ENCODE measurements at regions not wholly inside any gene's neighbourhood (a gene's known extent, or its start where the extent isn't known, plus 50 kb on each side); places are given as distances from the start of the nearest gene placed in this dataset.

GRCh38 chr12:116456330-116457082 lies 102.7 kb upstream of the MAP1LC3B2 start:
- no peak for DNase-seq (ENCODE audit: low spot score)
- Mint-ChIP-seq H3K4me3 (ENCODE audit: low read depth) (no peak overlapping the region), H3K4me1 (ENCODE audit: low read depth) (no peaks in the 10 kb centered on the region), H3K36me3 (ENCODE audit: low read depth) (no peaks in the 10 kb centered on the region), H3K27me3 (ENCODE audit: low read depth) (peaks cover 7% of the 10 kb centered on the region), H3K27ac (no peak overlapping the region), H3K9me3 (no peaks in the 10 kb centered on the region)
- intact Hi-C loops (cut with micrococcal nuclease) = no loop called here

DNA sequence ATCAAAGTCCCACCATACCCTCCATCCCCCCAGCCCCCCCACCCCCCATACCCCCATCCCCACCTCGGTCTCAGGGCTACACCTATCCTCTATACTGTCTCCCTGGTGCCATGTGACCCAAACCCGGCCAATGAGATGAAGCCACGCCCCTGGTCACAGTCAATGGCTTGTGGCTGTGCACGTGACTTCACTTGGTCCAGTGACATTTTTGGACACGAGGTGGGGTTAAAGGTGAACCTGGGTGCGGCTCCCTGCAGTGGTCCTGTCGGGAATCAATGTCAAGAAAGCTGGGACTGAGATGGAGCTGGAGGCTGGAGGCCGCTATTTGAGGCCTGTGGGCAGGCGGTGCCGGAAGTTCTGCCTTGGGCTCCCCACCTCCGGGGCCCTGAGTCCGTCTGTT lies 100.7 kb upstream of the MAP1LC3B2 start:
- H3K27me3 Mint-ChIP-seq (ENCODE audit: low read depth) = peaks cover 7% of the 10 kb centered on the region
- H3K4me1 Mint-ChIP-seq (ENCODE audit: low read depth) = no peaks in the 10 kb centered on the region
- DNase-seq (ENCODE audit: low spot score) = no peak
- H3K36me3 Mint-ChIP-seq (ENCODE audit: low read depth) = no peaks in the 10 kb centered on the region
- no peak overlapping the region for H3K27ac Mint-ChIP-seq
- H3K4me3 Mint-ChIP-seq (ENCODE audit: low read depth) = no peak overlapping the region
- intact Hi-C loops (cut with micrococcal nuclease) = no loop called here
- no peaks in the 10 kb centered on the region for H3K9me3 Mint-ChIP-seq

DNA sequence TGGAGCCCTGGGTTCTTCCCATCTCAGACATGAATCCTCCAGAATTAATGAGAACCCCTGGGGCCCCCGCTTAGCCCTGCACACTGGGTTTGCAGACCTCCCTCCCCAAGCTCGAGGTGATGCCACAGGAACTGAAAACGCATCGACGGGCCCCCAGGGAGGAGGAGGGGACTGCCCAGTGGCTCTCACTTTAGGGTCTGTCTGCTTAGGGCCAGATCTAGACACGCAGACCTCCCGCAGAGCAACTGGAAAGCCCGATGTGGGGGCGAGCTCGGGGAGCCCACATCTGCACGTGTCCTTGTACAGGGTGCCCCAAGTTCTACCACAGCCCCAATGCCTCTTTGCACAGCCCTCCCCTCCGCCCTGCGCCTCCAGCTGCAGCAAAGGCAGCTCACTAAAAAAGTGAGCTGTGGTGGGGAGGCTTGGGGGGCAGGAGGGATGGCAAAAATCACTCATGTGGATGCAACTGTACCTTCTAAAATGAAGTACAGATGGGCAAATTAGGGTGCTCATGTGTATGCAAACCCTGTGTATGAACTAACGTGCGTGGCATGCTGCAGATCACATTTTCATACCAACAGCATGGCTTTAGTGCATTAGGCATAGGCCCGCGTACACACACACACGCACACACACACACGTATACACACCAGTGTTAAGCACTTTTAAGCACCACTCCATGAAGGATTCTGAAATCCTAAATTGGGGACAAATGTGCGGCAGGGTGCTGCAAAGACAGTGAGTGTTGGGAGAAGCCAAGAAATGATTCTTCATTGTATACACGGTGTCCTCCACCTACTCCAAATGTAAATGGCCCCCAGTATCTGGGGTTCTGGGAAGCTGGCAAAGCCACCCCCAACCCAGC lies 99.9 kb upstream of the MAP1LC3B2 start:
- Mint-ChIP-seq H3K36me3 (ENCODE audit: low read depth) (no peaks in the 10 kb centered on the region), H3K4me3 (ENCODE audit: low read depth) (no peak overlapping the region), H3K9me3 (no peaks in the 10 kb centered on the region), H3K4me1 (ENCODE audit: low read depth) (no peaks in the 10 kb centered on the region), H3K27ac (no peak overlapping the region), H3K27me3 (ENCODE audit: low read depth) (peaks cover 9% of the 10 kb centered on the region)
- no peak for DNase-seq (ENCODE audit: low spot score)
- intact Hi-C loops (cut with micrococcal nuclease) = no loop called here

GRCh38 chr12:116459916-116460663 lies 99.1 kb upstream of the MAP1LC3B2 start:
- no peak overlapping the region for H3K27ac Mint-ChIP-seq
- H3K4me3 Mint-ChIP-seq (ENCODE audit: low read depth) = no peak overlapping the region
- H3K36me3 Mint-ChIP-seq (ENCODE audit: low read depth) = no peaks in the 10 kb centered on the region
- no peaks in the 10 kb centered on the region for H3K9me3 Mint-ChIP-seq
- intact Hi-C loops (cut with micrococcal nuclease) = no loop called here
- DNase-seq (ENCODE audit: low spot score) = no peak
- H3K27me3 Mint-ChIP-seq (ENCODE audit: low read depth) = peaks cover 8% of the 10 kb centered on the region
- H3K4me1 Mint-ChIP-seq (ENCODE audit: low read depth) = no peaks in the 10 kb centered on the region

GRCh38 chr12:116461060-116461459 lies 98.1 kb upstream of the MAP1LC3B2 start:
- intact Hi-C loops (cut with micrococcal nuclease) = no loop called here
- Mint-ChIP-seq H3K27ac (no peak overlapping the region), H3K27me3 (ENCODE audit: low read depth) (peaks cover 7% of the 10 kb centered on the region), H3K4me3 (ENCODE audit: low read depth) (no peak overlapping the region), H3K9me3 (no peaks in the 10 kb centered on the region), H3K36me3 (ENCODE audit: low read depth) (no peaks in the 10 kb centered on the region), H3K4me1 (ENCODE audit: low read depth) (no peaks in the 10 kb centered on the region)
- no peak for DNase-seq (ENCODE audit: low spot score)

GRCh38 chr12:116463366-116463765 lies 95.8 kb upstream of the MAP1LC3B2 start:
- intact Hi-C loops (cut with micrococcal nuclease) = no loop called here
- Mint-ChIP-seq H3K9me3 (no peaks in the 10 kb centered on the region), H3K4me3 (ENCODE audit: low read depth) (no peak overlapping the region), H3K36me3 (ENCODE audit: low read depth) (no peaks in the 10 kb centered on the region), H3K27ac (no peak overlapping the region), H3K4me1 (ENCODE audit: low read depth) (no peaks in the 10 kb centered on the region), H3K27me3 (ENCODE audit: low read depth) (peaks cover 4% of the 10 kb centered on the region)
- DNase-seq (ENCODE audit: low spot score) = no peak

DNA sequence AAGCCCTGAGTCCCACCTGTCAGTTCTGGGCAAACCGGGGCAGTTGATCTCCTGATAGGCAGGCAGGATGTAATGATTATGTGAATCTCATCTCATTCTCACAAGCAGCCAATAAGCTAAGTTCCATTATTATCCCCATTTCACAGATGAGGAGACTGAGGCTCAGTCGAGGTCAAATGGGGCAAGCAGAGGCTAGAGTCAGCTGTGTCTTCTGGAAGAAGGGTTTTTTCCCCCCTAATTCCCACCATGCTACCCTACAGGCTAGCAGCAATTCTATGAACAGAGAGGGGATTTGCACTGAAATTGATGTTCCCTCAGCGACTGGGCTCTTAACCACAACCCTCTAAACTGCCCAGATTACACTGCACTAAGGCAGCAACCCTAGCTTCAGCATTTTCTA lies 93.8 kb upstream of the MAP1LC3B2 start:
- Mint-ChIP-seq H3K4me1 (ENCODE audit: low read depth) (no peaks in the 10 kb centered on the region), H3K9me3 (no peaks in the 10 kb centered on the region), H3K36me3 (ENCODE audit: low read depth) (no peaks in the 10 kb centered on the region), H3K4me3 (ENCODE audit: low read depth) (no peak overlapping the region), H3K27ac (no peak overlapping the region), H3K27me3 (ENCODE audit: low read depth) (peaks cover 6% of the 10 kb centered on the region)
- DNase-seq (ENCODE audit: low spot score) = no peak
- intact Hi-C loops (cut with micrococcal nuclease) = no loop called here

DNA sequence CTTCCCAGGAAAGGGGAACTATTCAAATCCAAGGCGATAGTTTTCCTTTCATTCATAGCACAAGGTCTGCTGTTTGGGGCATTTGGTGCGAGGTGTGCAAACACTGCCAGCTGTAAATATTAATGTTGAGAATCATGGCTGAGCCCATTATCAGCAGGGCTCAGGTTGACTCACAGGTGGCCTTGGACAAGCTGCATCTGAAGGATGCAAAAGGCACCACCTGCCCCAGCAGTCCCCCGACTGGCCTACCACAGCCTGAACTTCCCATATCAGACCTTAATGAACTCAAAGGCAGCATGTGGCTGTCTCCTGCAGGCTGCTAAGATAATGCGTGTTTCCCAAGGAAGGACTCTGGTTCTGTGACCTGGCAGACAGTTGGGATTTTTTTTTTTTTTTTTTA lies 93.3 kb upstream of the MAP1LC3B2 start:
- Mint-ChIP-seq H3K4me1 (ENCODE audit: low read depth) (no peaks in the 10 kb centered on the region), H3K9me3 (no peaks in the 10 kb centered on the region), H3K4me3 (ENCODE audit: low read depth) (no peak overlapping the region), H3K36me3 (ENCODE audit: low read depth) (no peaks in the 10 kb centered on the region), H3K27me3 (ENCODE audit: low read depth) (peaks cover 6% of the 10 kb centered on the region), H3K27ac (no peak overlapping the region)
- intact Hi-C loops (cut with micrococcal nuclease) = no loop called here
- DNase-seq (ENCODE audit: low spot score) = no peak

- Mint-ChIP-seq H3K27me3 (ENCODE audit: low read depth) (peaks cover 6% of the 10 kb centered on the region), H3K4me1 (ENCODE audit: low read depth) (no peaks in the 10 kb centered on the region), H3K27ac (no peak overlapping the region), H3K4me3 (ENCODE audit: low read depth) (no peak overlapping the region), H3K9me3 (no peaks in the 10 kb centered on the region), H3K36me3 (ENCODE audit: low read depth) (no peaks in the 10 kb centered on the region)
- intact Hi-C loops (cut with micrococcal nuclease) = no loop called here
- DNase-seq (ENCODE audit: low spot score) = no peak
Observed at GRCh38 chr12:116466536-116466935, 92.6 kb upstream of the MAP1LC3B2 start.

DNA sequence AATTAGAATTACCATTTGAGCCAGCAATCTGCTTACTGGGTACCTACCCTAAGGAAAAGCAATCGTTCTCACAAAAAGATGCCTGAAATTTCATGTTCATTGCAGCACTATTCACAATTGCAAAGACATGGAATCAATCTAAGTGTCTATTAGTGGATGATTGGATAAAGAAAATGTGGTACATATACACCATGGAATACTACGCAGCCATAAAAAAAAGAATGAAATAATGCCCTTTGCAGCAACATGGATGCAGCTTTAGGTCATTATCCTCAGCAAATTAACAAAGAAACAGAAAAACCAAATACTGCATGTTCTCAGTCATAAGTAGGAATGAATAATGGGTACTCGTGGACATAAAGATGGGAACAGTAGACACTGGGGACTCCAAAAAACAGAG lies 89.8 kb upstream of the MAP1LC3B2 start:
- Mint-ChIP-seq H3K4me3 (ENCODE audit: low read depth) (no peak overlapping the region), H3K27me3 (ENCODE audit: low read depth) (peaks cover 4% of the 10 kb centered on the region), H3K36me3 (ENCODE audit: low read depth) (no peaks in the 10 kb centered on the region), H3K27ac (no peak overlapping the region), H3K4me1 (ENCODE audit: low read depth) (no peaks in the 10 kb centered on the region), H3K9me3 (peaks cover 3% of the 10 kb centered on the region)
- intact Hi-C loops (cut with micrococcal nuclease) = no loop called here
- DNase-seq (ENCODE audit: low spot score) = no peak

GRCh38 chr12:116471544-116471943 lies 87.6 kb upstream of the MAP1LC3B2 start:
- H3K27ac Mint-ChIP-seq = no peak overlapping the region
- H3K4me1 Mint-ChIP-seq (ENCODE audit: low read depth) = no peaks in the 10 kb centered on the region
- H3K9me3 Mint-ChIP-seq = peaks cover 13% of the 10 kb centered on the region
- peaks cover 4% of the 10 kb centered on the region for H3K36me3 Mint-ChIP-seq (ENCODE audit: low read depth)
- intact Hi-C loops (cut with micrococcal nuclease) = no loop called here
- no peak overlapping the region for H3K4me3 Mint-ChIP-seq (ENCODE audit: low read depth)
- no peak for DNase-seq (ENCODE audit: low spot score)
- H3K27me3 Mint-ChIP-seq (ENCODE audit: low read depth) = peaks cover 4% of the 10 kb centered on the region

GRCh38 chr12:116472193-116472592 lies 87.0 kb upstream of the MAP1LC3B2 start:
- peaks cover 5% of the 10 kb centered on the region for H3K36me3 Mint-ChIP-seq (ENCODE audit: low read depth)
- H3K4me3 Mint-ChIP-seq (ENCODE audit: low read depth) = no peak overlapping the region
- H3K4me1 Mint-ChIP-seq (ENCODE audit: low read depth) = no peaks in the 10 kb centered on the region
- intact Hi-C loops (cut with micrococcal nuclease) = no loop called here
- peaks cover 4% of the 10 kb centered on the region for H3K27me3 Mint-ChIP-seq (ENCODE audit: low read depth)
- no peak for DNase-seq (ENCODE audit: low spot score)
- H3K9me3 Mint-ChIP-seq = peaks cover 16% of the 10 kb centered on the region
- no peak overlapping the region for H3K27ac Mint-ChIP-seq

GRCh38 chr12:116473416-116473815 lies 85.8 kb upstream of the MAP1LC3B2 start:
- H3K36me3 Mint-ChIP-seq (ENCODE audit: low read depth) = peaks cover 5% of the 10 kb centered on the region

More at GRCh38 chr12:116473416-116473815, 85.8 kb upstream of the MAP1LC3B2 start:
- no peak overlapping the region for H3K4me3 Mint-ChIP-seq (ENCODE audit: low read depth)
- intact Hi-C loops (cut with micrococcal nuclease) = no loop called here
- DNase-seq (ENCODE audit: low spot score) = no peak
- H3K9me3 Mint-ChIP-seq = peaks cover 19% of the 10 kb centered on the region
- H3K4me1 Mint-ChIP-seq (ENCODE audit: low read depth) = no peaks in the 10 kb centered on the region
- peaks cover 2% of the 10 kb centered on the region for H3K27me3 Mint-ChIP-seq (ENCODE audit: low read depth)
- no peak overlapping the region for H3K27ac Mint-ChIP-seq

Measured in activated T-helper 2 cell treated with anti-CD3 and anti-CD28 coated beads, Interferon-gamma antibody, Interleukin-2, Interleukin-4, amounts not matched to agents 10 μg/mL and 5 μg/mL and 100 μg/mL, durations not matched to agents 14 hours and 24 hours and 36 hours (primary cell).